IMR-90 (cell line): ENCODE measurements at regions not wholly inside any gene's neighbourhood (a gene's known extent, or its start where the extent isn't known, plus 50 kb on each side); places are given as distances from the start of the nearest gene placed in this dataset.

Experiments used
- SMC3 ChIP-seq: fragments of 150-350 bp; IDR thresholded peaks from 2 replicates; pipeline ENCODE4 v1.6.1; 2016; ENCODE audit warnings: low read depth, mild to moderate bottlenecking, antibody characterized with exemption, low read length, moderate library complexity
- TF ChIP-seq, protein P1 (sequence below): conservative IDR thresholded peaks from 2 replicates; pipeline ENCODE4 v1.5.1; 2012; ENCODE audit warnings: mild to moderate bottlenecking, low read depth, low read length, improper control_type of control experiment

GRCh38 chr15:88316586-88316985 is 60.0 kb upstream of the NTRK3 start:
- TF ChIP-seq, protein P1, sequence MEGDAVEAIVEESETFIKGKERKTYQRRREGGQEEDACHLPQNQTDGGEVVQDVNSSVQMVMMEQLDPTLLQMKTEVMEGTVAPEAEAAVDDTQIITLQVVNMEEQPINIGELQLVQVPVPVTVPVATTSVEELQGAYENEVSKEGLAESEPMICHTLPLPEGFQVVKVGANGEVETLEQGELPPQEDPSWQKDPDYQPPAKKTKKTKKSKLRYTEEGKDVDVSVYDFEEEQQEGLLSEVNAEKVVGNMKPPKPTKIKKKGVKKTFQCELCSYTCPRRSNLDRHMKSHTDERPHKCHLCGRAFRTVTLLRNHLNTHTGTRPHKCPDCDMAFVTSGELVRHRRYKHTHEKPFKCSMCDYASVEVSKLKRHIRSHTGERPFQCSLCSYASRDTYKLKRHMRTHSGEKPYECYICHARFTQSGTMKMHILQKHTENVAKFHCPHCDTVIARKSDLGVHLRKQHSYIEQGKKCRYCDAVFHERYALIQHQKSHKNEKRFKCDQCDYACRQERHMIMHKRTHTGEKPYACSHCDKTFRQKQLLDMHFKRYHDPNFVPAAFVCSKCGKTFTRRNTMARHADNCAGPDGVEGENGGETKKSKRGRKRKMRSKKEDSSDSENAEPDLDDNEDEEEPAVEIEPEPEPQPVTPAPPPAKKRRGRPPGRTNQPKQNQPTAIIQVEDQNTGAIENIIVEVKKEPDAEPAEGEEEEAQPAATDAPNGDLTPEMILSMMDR = no peak
- no peak for TF ChIP-seq SMC3
